ENCODE measurements at regions not wholly inside any gene's neighbourhood (a gene's known extent, or its start where the extent isn't known, plus 50 kb on each side); places are given as distances from the start of the nearest gene placed in this dataset.

GRCh38 chr13:47843005-47843404 lies 158.1 kb downstream of the SUCLA2 start:
- 100% methylated on average over 1 of the region's 4 CpGs for WGBS (ENCODE audit: insufficient coverage)
- peaks cover 0 to 5% (median 0%) of the 10 kb centered on the region in 4 experiments for H3K4me1 ChIP-seq (ENCODE audit: control extremely low read depth in 1 of 4, control insufficient read depth in 4 of 4, insufficient read depth in 4 of 4, low read length in 3 of 4)
- H3K36me3 ChIP-seq (ENCODE audit: control insufficient read depth in 4 of 4, insufficient read depth in 4 of 4, low read length in 3 of 4) = no peaks in the 10 kb centered on the region
- H3K4me3 ChIP-seq (ENCODE audit: control insufficient read depth in 1 of 7, extremely low read depth in 1 of 7, insufficient read depth in 4 of 7, low read depth in 2 of 7, low read length in 6 of 7) = no peak overlapping the region
- H3K9me3 ChIP-seq (ENCODE audit: control extremely low read depth in 1 of 5, control insufficient read depth in 4 of 5, insufficient read depth in 2 of 5, low read depth in 1 of 5, low read length in 4 of 5) = no peaks in the 10 kb centered on the region
- no peak for DNase-seq
- no peak overlapping the region for H3K27ac ChIP-seq (ENCODE audit: insufficient read depth in 1 of 2, low read depth in 1 of 2, low read length in 2 of 2, poor library complexity in 1 of 2, severe bottlenecking in 2 of 2)
- no peaks in the 10 kb centered on the region for H3K27me3 ChIP-seq (replicated peaks in 2 of 5; ENCODE audit: control insufficient read depth in 4 of 5, insufficient read depth in 5 of 5, low read length in 4 of 5)
- ChIA-PET POLR2A (no interaction called here), CTCF (no interaction called here)

- H3K4me1 ChIP-seq (ENCODE audit: control extremely low read depth in 1 of 4, control insufficient read depth in 4 of 4, insufficient read depth in 4 of 4, low read length in 3 of 4) = peaks cover 0 to 5% (median 0%) of the 10 kb centered on the region in 4 experiments
- no peak for DNase-seq
- H3K36me3 ChIP-seq (ENCODE audit: control insufficient read depth in 4 of 4, insufficient read depth in 4 of 4, low read length in 3 of 4) = no peaks in the 10 kb centered on the region
- H3K4me3 ChIP-seq (ENCODE audit: control insufficient read depth in 1 of 7, extremely low read depth in 1 of 7, insufficient read depth in 4 of 7, low read depth in 2 of 7, low read length in 6 of 7) = no peak overlapping the region
- CTCF ChIA-PET = interaction anchor here (1.4 kb wide), 1 partner anchor 64 kb away, joined by 4 read pairs; no protein-coding TSS in a partner anchor
- H3K27ac ChIP-seq (ENCODE audit: insufficient read depth in 1 of 2, low read depth in 1 of 2, low read length in 2 of 2, poor library complexity in 1 of 2, severe bottlenecking in 2 of 2) = no peak overlapping the region
- H3K27me3 ChIP-seq (replicated peaks in 2 of 5; ENCODE audit: control insufficient read depth in 4 of 5, insufficient read depth in 5 of 5, low read length in 4 of 5) = no peaks in the 10 kb centered on the region
- POLR2A ChIA-PET = no interaction called here
- H3K9me3 ChIP-seq (ENCODE audit: control extremely low read depth in 1 of 5, control insufficient read depth in 4 of 5, insufficient read depth in 2 of 5, low read depth in 1 of 5, low read length in 4 of 5) = no peaks in the 10 kb centered on the region
- WGBS (ENCODE audit: insufficient coverage) = 100% methylated on average over 2 of the region's 4 CpGs
Measured at GRCh38 chr13:47841151-47841550, 159.9 kb downstream of the SUCLA2 start.

GRCh38 chr13:47837906-47838305 lies 163.2 kb downstream of the SUCLA2 start:
- Histone ChIP-seq H3K36me3 (ENCODE audit: control insufficient read depth in 4 of 4, insufficient read depth in 4 of 4, low read length in 3 of 4) (no peaks in the 10 kb centered on the region), H3K4me1 (ENCODE audit: control extremely low read depth in 1 of 4, control insufficient read depth in 4 of 4, insufficient read depth in 4 of 4, low read length in 3 of 4) (peaks cover 0 to 5% (median 0%) of the 10 kb centered on the region in 4 experiments), H3K27ac (ENCODE audit: insufficient read depth in 1 of 2, low read depth in 1 of 2, low read length in 2 of 2, poor library complexity in 1 of 2, severe bottlenecking in 2 of 2) (no peak overlapping the region), H3K4me3 (ENCODE audit: control insufficient read depth in 1 of 7, extremely low read depth in 1 of 7, insufficient read depth in 4 of 7, low read depth in 2 of 7, low read length in 6 of 7) (no peak overlapping the region), H3K9me3 (ENCODE audit: control extremely low read depth in 1 of 5, control insufficient read depth in 4 of 5, insufficient read depth in 2 of 5, low read depth in 1 of 5, low read length in 4 of 5) (no peaks in the 10 kb centered on the region), H3K27me3 (replicated peaks in 2 of 5; ENCODE audit: control insufficient read depth in 4 of 5, insufficient read depth in 5 of 5, low read length in 4 of 5) (no peaks in the 10 kb centered on the region)
- POLR2A ChIA-PET = no interaction called here
- DNase-seq = no peak
- CTCF ChIA-PET = no interaction called here
- WGBS (ENCODE audit: insufficient coverage) = 100% methylated on average over 4 of the region's 4 CpGs

GRCh38 chr13:47837104-47837880 lies 163.8 kb downstream of the SUCLA2 start:
- ChIA-PET POLR2A (no interaction called here), CTCF (no interaction called here)
- Histone ChIP-seq H3K36me3 (ENCODE audit: control insufficient read depth in 4 of 4, insufficient read depth in 4 of 4, low read length in 3 of 4) (no peaks in the 10 kb centered on the region), H3K9me3 (ENCODE audit: control extremely low read depth in 1 of 5, control insufficient read depth in 4 of 5, insufficient read depth in 2 of 5, low read depth in 1 of 5, low read length in 4 of 5) (no peaks in the 10 kb centered on the region), H3K4me3 (ENCODE audit: control insufficient read depth in 1 of 7, extremely low read depth in 1 of 7, insufficient read depth in 4 of 7, low read depth in 2 of 7, low read length in 6 of 7) (no peak overlapping the region), H3K27me3 (replicated peaks in 2 of 5; ENCODE audit: control insufficient read depth in 4 of 5, insufficient read depth in 5 of 5, low read length in 4 of 5) (no peaks in the 10 kb centered on the region), H3K4me1 (ENCODE audit: control extremely low read depth in 1 of 4, control insufficient read depth in 4 of 4, insufficient read depth in 4 of 4, low read length in 3 of 4) (peaks cover 0 to 5% (median 0%) of the 10 kb centered on the region in 4 experiments), H3K27ac (ENCODE audit: insufficient read depth in 1 of 2, low read depth in 1 of 2, low read length in 2 of 2, poor library complexity in 1 of 2, severe bottlenecking in 2 of 2) (no peak overlapping the region)
- no peak for DNase-seq
- WGBS (ENCODE audit: insufficient coverage) = 100% methylated on average over 1 of the region's 5 CpGs

DNA sequence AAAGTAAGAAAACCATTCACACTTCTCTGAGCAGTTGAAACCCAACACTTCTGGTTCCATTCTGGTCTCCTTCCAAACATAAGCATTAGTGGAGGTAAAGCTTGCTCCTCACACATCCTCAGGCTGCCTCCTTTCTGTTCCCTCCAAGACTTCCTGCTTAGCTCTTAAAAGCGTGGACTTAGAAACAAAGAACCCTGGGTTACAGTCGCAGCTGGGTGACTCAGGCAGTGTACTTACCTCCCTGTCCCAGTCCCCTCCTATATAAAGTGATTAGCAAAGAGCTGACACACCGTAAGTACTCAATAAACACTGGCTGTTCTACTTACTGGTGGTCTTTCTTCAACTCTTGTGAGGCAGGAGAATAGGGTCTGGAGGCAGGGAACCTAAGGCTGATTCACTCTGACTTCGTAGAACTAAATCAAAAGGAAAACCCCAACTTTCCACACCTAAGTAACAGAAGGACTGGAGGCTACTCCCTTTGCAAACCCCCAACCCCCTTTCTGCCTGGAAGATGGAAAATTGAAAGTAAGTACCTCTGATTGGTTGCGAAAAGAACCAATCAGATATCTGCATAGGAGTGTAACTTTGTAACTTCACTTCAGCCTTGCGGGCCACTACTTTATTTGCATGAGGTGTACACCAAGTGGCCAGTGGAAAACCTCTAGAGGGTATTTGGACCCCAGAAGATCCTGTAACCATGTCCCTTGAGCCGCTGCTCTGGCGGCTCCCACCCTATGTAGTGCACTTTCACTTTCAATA lies 165.4 kb downstream of the SUCLA2 start:
- POLR2A ChIA-PET = no interaction called here
- DNase-seq = no peak

DNA sequence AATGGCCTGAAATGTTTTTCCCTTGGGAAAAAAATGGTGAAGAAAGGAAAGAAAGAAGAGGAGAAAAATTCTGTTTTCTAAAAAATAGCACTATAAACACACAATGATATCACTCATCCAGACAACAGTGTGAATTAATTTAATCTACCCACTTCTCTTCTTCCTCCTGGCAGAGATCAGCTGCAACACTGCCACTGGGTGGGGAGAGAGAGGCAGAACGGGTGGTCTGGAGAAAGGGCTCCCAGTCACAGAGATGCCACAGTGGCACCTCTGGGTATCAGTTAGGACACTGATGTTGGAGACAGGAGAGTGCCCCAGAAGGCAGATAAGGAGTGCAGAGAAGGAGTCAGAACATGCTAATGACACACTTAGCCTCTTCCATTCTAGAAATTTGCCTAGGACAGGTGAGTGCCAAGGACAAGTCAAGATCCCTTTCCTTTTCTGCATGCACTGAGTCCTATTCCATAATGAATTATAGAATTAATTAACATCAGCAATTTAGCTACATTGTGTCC lies 168.6 kb downstream of the SUCLA2 start:
- no peak for DNase-seq
- H3K27ac ChIP-seq (ENCODE audit: insufficient read depth in 1 of 2, low read depth in 1 of 2, low read length in 2 of 2, poor library complexity in 1 of 2, severe bottlenecking in 2 of 2) = no peak overlapping the region
- POLR2A ChIA-PET = no interaction called here
- WGBS (ENCODE audit: insufficient coverage) = 100% methylated on average over 1 of the region's 1 CpG
- H3K4me3 ChIP-seq (ENCODE audit: control insufficient read depth in 1 of 7, extremely low read depth in 1 of 7, insufficient read depth in 4 of 7, low read depth in 2 of 7, low read length in 6 of 7) = no peak overlapping the region
- H3K36me3 ChIP-seq (ENCODE audit: control insufficient read depth in 4 of 4, insufficient read depth in 4 of 4, low read length in 3 of 4) = no peaks in the 10 kb centered on the region
- H3K9me3 ChIP-seq (ENCODE audit: control extremely low read depth in 1 of 5, control insufficient read depth in 4 of 5, insufficient read depth in 2 of 5, low read depth in 1 of 5, low read length in 4 of 5) = no peaks in the 10 kb centered on the region
- H3K4me1 ChIP-seq (ENCODE audit: control extremely low read depth in 1 of 4, control insufficient read depth in 4 of 4, insufficient read depth in 4 of 4, low read length in 3 of 4) = no peaks in the 10 kb centered on the region
- no peaks in the 10 kb centered on the region for H3K27me3 ChIP-seq (replicated peaks in 2 of 5; ENCODE audit: control insufficient read depth in 4 of 5, insufficient read depth in 5 of 5, low read length in 4 of 5)
- CTCF ChIA-PET = interaction anchor here (0.9 kb wide), 1 partner anchor 57 kb away, joined by 3 read pairs; no protein-coding TSS in a partner anchor

More for the DNA sequence above, 165.4 kb downstream of the SUCLA2 start:
- Histone ChIP-seq H3K36me3 (ENCODE audit: control insufficient read depth in 4 of 4, insufficient read depth in 4 of 4, low read length in 3 of 4) (no peaks in the 10 kb centered on the region), H3K4me1 (ENCODE audit: control extremely low read depth in 1 of 4, control insufficient read depth in 4 of 4, insufficient read depth in 4 of 4, low read length in 3 of 4) (peaks cover 0 to 3% (median 0%) of the 10 kb centered on the region in 4 experiments), H3K27me3 (replicated peaks in 2 of 5; ENCODE audit: control insufficient read depth in 4 of 5, insufficient read depth in 5 of 5, low read length in 4 of 5) (no peaks in the 10 kb centered on the region), H3K27ac (ENCODE audit: insufficient read depth in 1 of 2, low read depth in 1 of 2, low read length in 2 of 2, poor library complexity in 1 of 2, severe bottlenecking in 2 of 2) (no peak overlapping the region), H3K9me3 (ENCODE audit: control extremely low read depth in 1 of 5, control insufficient read depth in 4 of 5, insufficient read depth in 2 of 5, low read depth in 1 of 5, low read length in 4 of 5) (no peaks in the 10 kb centered on the region), H3K4me3 (ENCODE audit: control insufficient read depth in 1 of 7, extremely low read depth in 1 of 7, insufficient read depth in 4 of 7, low read depth in 2 of 7, low read length in 6 of 7) (no peak overlapping the region)
- WGBS (ENCODE audit: insufficient coverage) = 96% methylated on average over 4 of the region's 8 CpGs
- CTCF ChIA-PET = no interaction called here

DNA sequence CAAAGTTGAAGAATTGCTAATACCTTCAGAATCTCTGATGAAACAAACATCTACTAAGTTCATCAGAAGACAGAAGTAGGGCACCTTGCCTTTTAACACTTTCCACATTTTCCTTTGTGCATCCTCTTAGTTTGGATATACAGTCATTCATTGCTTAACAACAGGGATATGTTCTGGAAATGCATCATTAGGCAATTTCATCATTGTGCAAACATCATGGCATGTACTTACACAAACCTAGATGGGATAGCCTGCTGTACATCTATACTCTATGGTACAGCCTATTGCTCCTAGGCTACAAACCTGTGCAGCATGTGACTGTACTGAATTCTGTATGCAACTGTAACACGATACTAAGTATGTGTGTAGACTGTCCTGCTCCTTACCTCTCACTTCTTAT lies 169.8 kb downstream of the SUCLA2 start:
- Histone ChIP-seq H3K27ac (ENCODE audit: insufficient read depth in 1 of 2, low read depth in 1 of 2, low read length in 2 of 2, poor library complexity in 1 of 2, severe bottlenecking in 2 of 2) (no peak overlapping the region), H3K27me3 (replicated peaks in 2 of 5; ENCODE audit: control insufficient read depth in 4 of 5, insufficient read depth in 5 of 5, low read length in 4 of 5) (no peaks in the 10 kb centered on the region), H3K36me3 (ENCODE audit: control insufficient read depth in 4 of 4, insufficient read depth in 4 of 4, low read length in 3 of 4) (no peaks in the 10 kb centered on the region), H3K9me3 (ENCODE audit: control extremely low read depth in 1 of 5, control insufficient read depth in 4 of 5, insufficient read depth in 2 of 5, low read depth in 1 of 5, low read length in 4 of 5) (no peaks in the 10 kb centered on the region), H3K4me1 (ENCODE audit: control extremely low read depth in 1 of 4, control insufficient read depth in 4 of 4, insufficient read depth in 4 of 4, low read length in 3 of 4) (no peaks in the 10 kb centered on the region), H3K4me3 (ENCODE audit: control insufficient read depth in 1 of 7, extremely low read depth in 1 of 7, insufficient read depth in 4 of 7, low read depth in 2 of 7, low read length in 6 of 7) (no peak overlapping the region)
- ChIA-PET CTCF (interaction anchor here (0.6 to 0.9 kb wide), 2 partner anchors 55 to 65 kb away, joined by 3 read pairs; no protein-coding TSS in a partner anchor), POLR2A (no interaction called here)
- no peak for DNase-seq
- 83% methylated on average over 1 of the region's 1 CpG for WGBS (ENCODE audit: insufficient coverage)

Measured in common myeloid progenitor, CD34-positive (primary cell).